Endodermal cell (in vitro differentiated cells): ENCODE measurements at regions not wholly inside any gene's neighbourhood (a gene's known extent, or its start where the extent isn't known, plus 50 kb on each side); places are given as distances from the start of the nearest gene placed in this dataset.
"Not testable (repeated sequence)": the region's sequence is repeated elsewhere in the genome, so short reads cannot be mapped to it uniquely, and the experiment has no call there.

Source experiments
- DNase-seq: peaks from one replicate; pipeline ENCODE4 v3.0.0-alpha.2; 2017
- H3K27ac ChIP-seq: 2 replicates; pipeline ENCODE4 v1.5.1; 2013; ENCODE audit warnings: mild to moderate bottlenecking, low read depth, low read length, moderate library complexity
- H3K27me3 ChIP-seq: 2 replicates; pipeline ENCODE4 v1.6.1; 2013; ENCODE audit warnings: mild to moderate bottlenecking, low read length, moderate library complexity; ENCODE audit not compliant: insufficient read depth, control insufficient read depth, poor library complexity, severe bottlenecking
- H3K36me3 ChIP-seq: 2 replicates; pipeline ENCODE4 v1.7.0; 2013; ENCODE audit warnings: mild to moderate bottlenecking, low read length, moderate library complexity; ENCODE audit not compliant: control insufficient read depth, insufficient read depth
- H3K4me1 ChIP-seq: one replicate; pipeline ENCODE4 v1.7.0; 2013; ENCODE audit warnings: low read length; ENCODE audit not compliant: control insufficient read depth, insufficient read depth
- H3K4me3 ChIP-seq: 2 replicates; pipeline ENCODE4 v1.5.1; 2013; ENCODE audit warnings: mild to moderate bottlenecking, low read length, moderate library complexity
- H3K9ac ChIP-seq: 2 replicates; pipeline ENCODE4 v1.6.1; 2013; ENCODE audit warnings: mild to moderate bottlenecking, low read length, moderate library complexity; ENCODE audit not compliant: poor library complexity, severe bottlenecking; ENCODE audit errors: extremely low read depth
- H3K9me3 ChIP-seq: 2 replicates; pipeline ENCODE4 v1.6.1; 2013; ENCODE audit warnings: mild to moderate bottlenecking, low read length, moderate library complexity; ENCODE audit not compliant: control insufficient read depth
- H3K27ac Mint-ChIP-seq: 2 replicates; pipeline ENCODE4 v1.8.0; 2020; ENCODE audit warnings: mixed read lengths
- H3K27me3 Mint-ChIP-seq: 2 replicates; pipeline ENCODE4 v1.8.0; 2021; ENCODE audit warnings: mild to moderate bottlenecking, mixed read lengths; ENCODE audit not compliant: insufficient read depth
- H3K36me3 Mint-ChIP-seq: 2 replicates; pipeline ENCODE4 v1.8.0; 2020; ENCODE audit warnings: low read depth, mixed read lengths
- H3K4me1 Mint-ChIP-seq: 2 replicates; pipeline ENCODE4 v1.8.0; 2020; ENCODE audit warnings: mixed read lengths
- H3K4me3 Mint-ChIP-seq: 2 replicates; pipeline ENCODE4 v1.8.0; 2020; ENCODE audit warnings: mild to moderate bottlenecking, moderate library complexity, mixed read lengths
- H3K9me3 Mint-ChIP-seq: 2 replicates; pipeline ENCODE4 v1.8.0; 2020; ENCODE audit warnings: mild to moderate bottlenecking, mixed read lengths
- CTCF ChIP-seq: fragments of 200-600 bp; sonication (generic); conservative IDR thresholded peaks from 2 replicates; pipeline ENCODE4 v1.5.0; 2021; ENCODE audit warnings: antibody characterized with exemption, mild to moderate bottlenecking
- WGBS, 2 experiments: methylation state at CpG; one replicate each; pipeline versions ENCODE4 v1.1.5 to v1.1.7; 2013; ENCODE audit warnings: missing lambda C conversion rate in 2 of 2, mixed read lengths in 1 of 2; ENCODE audit not compliant: insufficient coverage in 1 of 2, insufficient read length in 1 of 2; 5-methylcytosine and 5-hydroxymethylcytosine counted together

GRCh38 chr14:34081576-34082136 is 130.8 kb upstream of the EGLN3 start:
- H3K4me3 Mint-ChIP-seq: no peak overlapping the region
- TF ChIP-seq CTCF: no peak
- no peak overlapping the region for H3K27ac Mint-ChIP-seq
- H3K9me3 ChIP-seq: peaks cover 14% of the 10 kb centered on the region
- peaks cover 33% of the 10 kb centered on the region for H3K4me1 Mint-ChIP-seq
- no peaks in the 10 kb centered on the region for H3K27me3 ChIP-seq
- no peak overlapping the region for H3K27ac ChIP-seq
- H3K36me3 ChIP-seq: no peaks in the 10 kb centered on the region
- no peak overlapping the region for H3K4me3 ChIP-seq
- WGBS, 2 experiments: 81 to 85% methylated on average over 5 to 6 of the region's 6 CpGs
- no peak overlapping the region for H3K9ac ChIP-seq
- H3K4me1 ChIP-seq: no peaks in the 10 kb centered on the region
- no peaks in the 10 kb centered on the region for H3K36me3 Mint-ChIP-seq
- peaks cover 10% of the 10 kb centered on the region for H3K27me3 Mint-ChIP-seq
- DNase-seq: no peak
- peaks cover 19% of the 10 kb centered on the region for H3K9me3 Mint-ChIP-seq

- Histone ChIP-seq H3K9ac (no peak overlapping the region), H3K36me3 (no peaks in the 10 kb centered on the region), H3K27ac (no peak overlapping the region), H3K4me3 (no peak overlapping the region), H3K4me1 (no peaks in the 10 kb centered on the region), H3K9me3 (peaks cover 14% of the 10 kb centered on the region), H3K27me3 (no peaks in the 10 kb centered on the region)
- TF ChIP-seq CTCF: no peak
- H3K27ac Mint-ChIP-seq: no peak overlapping the region
- H3K27me3 Mint-ChIP-seq: peaks cover 6% of the 10 kb centered on the region
- WGBS, 2 experiments: 75 to 90% methylated on average over 4 to 7 of the region's 7 CpGs
- no peak for DNase-seq
- peaks cover 33% of the 10 kb centered on the region for H3K4me1 Mint-ChIP-seq
- H3K9me3 Mint-ChIP-seq: peaks cover 19% of the 10 kb centered on the region
- H3K4me3 Mint-ChIP-seq: no peak overlapping the region
- H3K36me3 Mint-ChIP-seq: no peaks in the 10 kb centered on the region
Observed at GRCh38 chr14:34081101-34081575, 130.3 kb upstream of the EGLN3 start.

- 100% methylated on average over 1 to 2 of the region's 4 CpGs for WGBS, 2 experiments
- not testable (repeated sequence) for H3K27ac ChIP-seq, H3K4me3 Mint-ChIP-seq, H3K27ac Mint-ChIP-seq, H3K4me1 ChIP-seq, DNase-seq, H3K36me3 Mint-ChIP-seq, H3K9ac ChIP-seq, H3K27me3 ChIP-seq, H3K36me3 ChIP-seq
- Mint-ChIP-seq H3K27me3 (peaks cover 12% of the 10 kb centered on the region), H3K9me3 (peaks cover 19% of the 10 kb centered on the region), H3K4me1 (peaks cover 33% of the 10 kb centered on the region)
- Histone ChIP-seq H3K4me3 (peak overlapping the region; percentile 54), H3K9me3 (peaks cover 14% of the 10 kb centered on the region)
Observed at GRCh38 chr14:34079643-34080042, 128.8 kb upstream of the EGLN3 start.
